Activated T-cell treated with anti-CD3 and anti-CD28 coated beads for 4 hours (primary cell): ENCODE measurements at regions not wholly inside any gene's neighbourhood (a gene's known extent, or its start where the extent isn't known, plus 50 kb on each side); places are given as distances from the start of the nearest gene placed in this dataset.

Experiments
- DNase-seq: peaks from one replicate; pipeline ENCODE4 v3.0.0-alpha.2; 2020

DNA sequence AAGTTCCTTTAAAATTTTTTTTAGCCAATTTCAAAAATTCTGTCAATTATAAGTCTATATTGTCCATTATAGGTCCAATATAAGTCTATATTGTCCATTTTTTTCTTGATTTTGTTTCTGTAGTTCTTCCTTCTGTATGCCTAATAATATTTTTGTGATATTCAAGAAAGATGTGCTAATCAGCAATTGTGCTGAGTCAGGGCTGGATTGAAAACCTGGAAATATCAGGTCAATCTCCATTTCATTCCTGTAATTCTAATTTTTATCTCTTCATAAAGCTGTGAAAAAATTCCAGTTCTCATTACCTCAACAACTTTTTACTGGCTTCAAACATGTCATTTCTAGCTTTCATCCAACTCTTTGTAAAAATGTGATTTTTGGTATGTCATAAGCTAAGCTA, 353.7 kb downstream of the SLITRK6 start:
- no peak for DNase-seq

DNA sequence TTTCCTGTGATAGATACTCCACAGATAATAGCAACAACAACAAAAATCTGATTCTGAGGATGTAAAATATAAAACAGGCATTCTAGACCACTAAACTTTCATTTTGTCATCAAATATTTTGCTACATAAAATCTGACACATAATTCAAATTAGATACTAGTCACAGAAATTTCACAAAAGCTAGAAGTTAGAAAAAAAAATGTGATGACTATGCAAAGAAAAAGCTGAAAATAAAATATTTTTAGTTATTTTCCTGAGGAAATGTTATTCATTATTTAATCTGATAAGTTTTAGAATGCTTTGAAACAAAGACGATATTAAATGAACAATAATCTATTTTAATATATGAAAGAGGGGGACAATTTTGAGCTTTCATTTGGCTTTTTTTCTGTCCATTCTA, 357.2 kb downstream of the SLITRK6 start:
- no peak for DNase-seq

DNA sequence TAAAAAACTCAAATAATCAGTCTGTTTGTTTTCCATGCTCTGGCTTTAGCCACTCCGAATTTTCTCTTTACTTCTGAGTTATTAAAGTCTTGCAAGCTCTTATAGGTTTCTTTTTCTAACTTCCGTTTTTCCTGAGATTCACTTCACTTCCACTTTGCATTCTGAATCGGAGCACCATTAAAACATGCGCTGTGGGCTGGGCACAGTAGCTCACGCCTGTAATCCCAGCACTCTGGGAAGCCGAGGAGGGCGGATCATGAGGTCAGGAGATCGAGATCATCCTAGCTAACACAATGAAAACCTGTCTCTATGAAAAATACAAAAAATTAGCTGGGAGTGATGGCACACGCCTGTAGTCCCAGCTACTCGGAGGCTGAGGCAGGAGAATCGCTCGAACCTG, 357.9 kb downstream of the SLITRK6 start:
- DNase-seq = no peak

DNA sequence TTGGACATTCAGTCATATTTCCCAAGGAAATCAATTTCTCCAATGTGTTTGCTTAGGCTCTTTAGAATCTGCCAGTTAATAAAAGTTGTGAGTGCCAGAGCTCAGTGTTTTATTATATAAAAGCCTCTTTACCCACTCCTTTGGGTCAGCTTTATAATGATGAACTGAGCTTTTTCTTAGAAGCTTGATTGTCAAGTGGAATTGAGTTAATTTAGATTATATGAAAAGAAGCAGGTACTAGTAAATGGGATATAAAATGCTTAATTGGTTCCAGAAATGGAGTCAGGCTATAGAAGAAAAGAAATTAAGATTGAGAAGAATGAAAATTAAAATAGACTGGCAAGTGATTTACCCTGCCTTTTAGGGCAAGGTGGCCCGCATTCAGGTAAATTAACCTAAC, 363.2 kb downstream of the SLITRK6 start:
- no peak for DNase-seq

DNA sequence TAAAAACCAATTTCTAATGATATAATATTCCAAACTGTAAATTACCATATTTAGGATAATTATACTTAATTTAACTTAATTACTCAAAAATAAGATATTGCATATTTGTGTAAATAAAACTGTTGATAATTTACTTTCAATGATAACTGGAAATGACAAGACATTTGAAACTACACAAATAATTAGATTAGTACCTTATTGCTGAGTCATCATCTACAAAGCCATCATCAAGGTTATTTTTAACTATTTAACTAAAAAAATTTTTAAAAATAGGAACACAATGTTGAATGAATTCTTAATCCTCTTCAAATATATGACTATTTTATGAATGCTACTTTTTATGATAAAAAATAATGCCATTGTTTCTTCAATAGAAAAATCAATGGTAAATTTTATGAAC, 364.3 kb downstream of the SLITRK6 start:
- DNase-seq = no peak

DNA sequence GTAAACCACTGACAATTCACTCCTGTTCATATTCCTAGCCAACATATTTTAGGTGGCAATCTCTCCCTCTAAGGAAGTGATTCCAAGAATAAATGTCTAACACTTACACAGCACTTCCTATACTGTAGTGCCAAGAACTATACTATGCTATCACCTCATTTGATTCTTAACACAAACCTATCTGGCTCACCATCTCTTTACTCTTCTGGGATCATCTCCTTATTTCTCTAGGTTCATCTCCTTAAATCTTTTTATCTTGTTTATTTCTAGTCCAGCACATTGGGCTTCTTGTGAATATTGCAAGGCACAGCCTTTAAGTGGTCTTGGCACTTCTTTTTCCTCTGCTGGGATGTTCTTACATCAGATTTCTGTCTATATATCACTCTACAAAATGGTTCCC, 366.3 kb downstream of the SLITRK6 start:
- no peak for DNase-seq

DNA sequence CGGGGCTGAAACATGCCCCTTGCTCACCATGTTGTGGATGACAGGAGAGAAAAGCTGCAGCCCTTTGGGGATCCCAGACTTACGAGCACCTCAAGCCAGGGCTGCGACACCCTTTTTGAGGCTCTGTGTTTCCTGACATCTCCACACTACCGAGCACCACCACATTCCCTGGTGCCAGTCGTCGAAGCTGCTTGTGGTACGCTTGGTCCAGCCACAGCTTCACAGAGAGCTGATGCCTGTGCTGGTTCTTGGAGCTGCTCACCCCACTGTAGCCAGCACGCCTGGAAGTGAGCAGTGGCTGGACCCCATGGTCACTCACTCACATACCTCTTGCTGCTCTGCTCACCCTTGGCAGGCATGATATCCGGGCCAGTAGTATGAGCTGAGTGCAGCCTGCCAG, 367.5 kb downstream of the SLITRK6 start:
- DNase-seq = no peak

DNA sequence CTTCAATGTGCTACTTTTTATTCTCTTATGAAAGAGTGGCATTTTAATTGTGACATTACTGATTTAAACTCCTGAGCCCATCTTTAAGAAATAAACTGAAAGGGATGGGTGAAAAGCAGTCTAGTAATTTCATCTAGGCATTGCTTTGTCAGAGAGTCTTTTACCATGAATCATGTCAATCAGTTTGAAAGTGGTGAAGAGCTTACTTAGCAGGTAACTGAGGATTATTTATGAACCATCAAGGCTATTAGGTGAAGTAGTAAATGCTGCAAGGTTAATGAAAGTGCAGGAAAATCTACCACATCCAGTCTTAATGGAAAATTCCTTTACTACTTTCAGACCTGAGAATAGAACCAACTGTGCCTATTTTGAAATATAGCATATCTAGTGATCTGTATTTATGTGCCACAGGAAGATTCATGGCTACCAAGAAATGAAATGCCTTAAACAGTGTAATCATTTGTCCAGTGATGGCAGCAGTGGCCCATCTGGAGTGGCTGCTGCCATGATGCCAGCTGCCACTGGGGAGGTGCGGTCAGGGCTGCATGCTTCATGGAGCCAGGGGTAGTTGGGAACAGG, 368.9 kb downstream of the SLITRK6 start:
- DNase-seq = no peak

DNA sequence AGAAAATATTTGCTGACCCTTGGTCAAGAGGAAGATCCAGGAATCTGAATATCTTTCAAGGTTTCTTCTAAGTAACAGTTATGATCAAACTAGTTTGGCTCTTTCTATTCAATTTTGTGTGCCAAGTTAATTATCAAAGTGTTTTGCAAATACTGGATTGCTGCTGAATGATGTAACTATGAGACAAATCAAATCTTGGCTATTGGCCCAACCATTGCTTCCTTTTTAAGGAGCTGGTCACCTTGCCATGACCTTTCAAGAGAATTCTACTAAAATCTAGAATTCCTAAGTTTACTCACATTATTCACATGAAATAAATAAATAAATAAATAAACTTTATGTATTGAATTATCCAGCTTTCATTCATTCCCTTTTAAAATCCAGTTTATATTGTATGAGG, 371.8 kb downstream of the SLITRK6 start:
- DNase-seq = no peak

DNA sequence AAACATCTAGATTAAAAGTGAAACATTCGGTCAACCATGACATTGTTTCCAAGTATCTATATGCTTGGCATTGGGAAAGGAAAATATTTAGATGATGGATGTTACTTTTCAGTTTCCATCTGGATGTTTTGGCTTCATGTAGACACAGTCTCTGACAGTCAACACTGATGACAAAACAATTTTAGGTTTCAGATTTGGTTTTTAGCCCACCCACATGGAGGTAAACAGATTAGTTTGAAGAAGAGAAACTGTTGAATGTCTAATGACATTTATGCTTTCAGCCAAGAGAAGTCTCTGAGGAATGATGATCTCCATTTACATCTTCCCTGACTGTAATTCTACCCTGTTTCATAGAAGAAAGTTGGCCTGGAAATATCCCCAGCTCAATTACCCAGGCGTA, 379.1 kb downstream of the SLITRK6 start:
- DNase-seq = no peak

DNA sequence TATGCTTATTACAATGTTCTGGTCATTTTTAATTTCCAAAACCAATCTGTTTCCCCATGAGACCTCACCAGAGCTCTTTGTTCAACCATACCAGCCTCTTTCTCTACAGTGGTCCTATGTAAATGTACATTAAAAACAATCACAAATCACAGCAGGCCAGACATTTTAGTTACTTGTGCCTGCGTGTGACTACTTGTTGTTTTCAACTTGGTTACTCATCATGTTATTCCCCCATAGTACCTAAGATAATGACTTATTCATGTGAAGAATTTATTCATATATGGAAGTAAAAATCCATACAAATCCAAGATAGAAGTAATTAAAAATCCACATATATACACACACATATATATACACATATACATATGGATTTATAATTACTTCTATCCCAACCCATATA, 379.6 kb downstream of the SLITRK6 start:
- no peak for DNase-seq

DNA sequence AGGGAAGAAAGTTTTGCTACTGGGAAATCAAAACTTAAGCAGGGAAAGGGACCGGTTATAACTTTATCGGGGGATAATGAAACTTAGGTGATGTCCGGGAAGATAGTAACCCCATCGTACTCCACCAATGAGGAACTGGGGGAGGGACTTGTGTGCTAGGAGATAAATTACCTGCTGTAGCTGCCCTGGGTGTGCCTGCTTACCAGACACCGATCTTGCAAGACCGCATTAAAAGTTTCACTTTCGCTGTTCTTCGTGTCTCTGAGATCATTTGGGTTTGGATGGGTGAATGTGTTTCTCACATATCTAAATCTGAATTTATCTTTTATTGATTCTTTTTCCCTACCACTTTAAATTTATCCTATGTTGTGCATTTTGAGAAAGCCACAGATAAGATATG, 381.4 kb downstream of the SLITRK6 start:
- no peak for DNase-seq

DNA sequence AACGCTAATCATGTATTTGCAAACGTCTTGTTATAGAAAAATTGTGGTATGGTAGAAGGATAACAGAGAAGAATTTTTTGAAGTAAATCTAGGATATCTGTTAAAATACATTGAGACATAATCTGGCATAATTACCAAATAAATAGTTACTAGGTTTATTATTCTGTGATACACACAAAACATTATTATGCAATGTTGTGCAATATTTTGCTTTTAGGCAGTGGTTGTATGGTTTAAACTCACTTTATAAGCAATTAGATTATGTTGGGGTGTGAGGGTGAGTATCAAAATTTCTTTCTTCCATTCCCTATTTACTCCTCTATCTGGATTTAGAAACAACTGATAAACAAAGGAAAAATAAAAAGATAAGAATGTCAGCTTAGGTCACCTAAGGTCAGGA, 385.6 kb downstream of the SLITRK6 start:
- no peak for DNase-seq

DNA sequence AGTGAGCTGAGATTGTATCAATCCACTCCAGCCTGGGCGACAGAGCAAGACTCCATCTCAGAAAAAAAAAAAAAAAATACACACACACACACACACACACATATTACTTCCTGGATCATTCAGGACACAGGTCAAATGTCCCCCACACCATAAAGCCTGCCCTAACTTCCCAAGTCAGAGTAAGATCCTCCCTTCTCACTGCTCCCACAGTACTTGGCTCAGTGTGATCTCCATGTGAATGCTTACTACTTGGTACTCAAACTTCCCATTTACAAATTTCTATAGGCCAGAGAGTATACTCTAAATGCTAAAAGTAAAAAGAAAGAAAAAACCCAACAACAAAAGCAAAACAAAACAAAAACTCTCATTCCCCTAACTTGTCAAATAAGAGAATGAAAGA, 386.8 kb downstream of the SLITRK6 start:
- DNase-seq = no peak

DNA sequence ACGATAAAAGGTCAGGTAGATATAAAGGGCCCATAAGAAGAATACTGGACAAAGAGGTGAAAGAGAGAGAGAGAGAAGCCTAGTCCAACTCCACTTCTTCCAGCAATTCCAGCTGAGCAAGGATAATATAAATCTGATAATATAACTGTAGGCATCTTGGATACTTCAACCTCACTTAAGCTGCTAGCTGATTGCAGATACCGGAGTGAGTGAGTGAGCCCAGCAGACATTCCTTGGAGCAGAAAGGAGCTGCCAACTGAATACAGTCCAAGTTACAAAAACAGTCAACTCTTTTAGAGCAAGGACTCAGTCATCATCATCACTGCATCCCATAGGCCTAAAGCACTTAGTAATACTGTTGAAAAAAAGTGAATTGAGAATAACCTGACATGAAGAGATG, 387.6 kb downstream of the SLITRK6 start:
- no peak for DNase-seq

DNA sequence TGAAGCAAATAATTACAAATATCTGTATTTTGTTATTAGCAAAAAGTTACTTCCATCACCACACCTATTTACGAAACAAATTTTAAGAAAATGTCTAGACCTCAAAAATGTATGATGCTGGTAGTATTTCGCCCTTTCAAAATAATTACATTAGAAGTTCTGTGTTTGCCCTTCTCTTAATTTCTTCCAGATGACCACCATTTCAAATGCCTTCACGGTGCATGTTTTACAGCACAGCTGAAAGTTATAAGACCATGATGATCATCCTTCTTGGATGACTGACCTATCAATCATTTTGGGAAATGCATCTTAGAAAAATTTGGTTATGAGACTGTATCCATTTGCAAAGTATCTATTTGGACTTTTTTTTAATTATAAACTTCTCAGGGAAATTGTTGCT, 390.8 kb downstream of the SLITRK6 start:
- no peak for DNase-seq

DNA sequence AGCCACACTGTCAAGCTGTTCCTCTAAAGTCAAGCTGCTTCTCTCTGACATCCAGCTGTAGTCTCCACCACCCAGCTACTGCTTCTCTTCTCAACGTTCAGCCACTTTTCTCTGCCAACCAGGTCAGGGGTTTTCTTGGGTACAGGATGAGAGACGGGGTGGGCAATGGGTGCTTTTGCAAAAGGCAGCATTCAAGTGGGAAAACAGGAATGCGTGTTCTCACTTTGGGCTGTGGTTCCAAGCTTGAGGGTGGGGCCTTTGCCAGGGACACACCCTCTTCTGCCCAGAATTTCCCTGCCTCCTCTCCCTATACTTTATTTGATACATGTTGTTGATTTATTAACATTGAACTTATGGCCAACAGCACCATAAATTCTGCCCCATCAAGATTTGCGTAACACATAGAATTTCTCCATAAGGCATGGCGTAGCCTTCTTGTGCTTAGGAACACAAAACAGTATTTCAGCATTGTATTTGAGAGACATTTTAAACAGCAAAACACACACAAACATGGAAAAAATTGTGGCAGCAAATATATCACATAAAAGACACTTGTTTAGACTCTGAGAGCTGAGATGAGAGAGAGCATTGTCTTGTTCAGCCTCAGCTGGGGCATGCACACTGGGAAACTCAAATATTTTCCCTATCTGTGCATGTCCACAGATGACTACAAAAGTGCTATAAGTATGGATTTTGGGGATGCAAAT, 392.8 kb downstream of the SLITRK6 start:
- no peak for DNase-seq

DNA sequence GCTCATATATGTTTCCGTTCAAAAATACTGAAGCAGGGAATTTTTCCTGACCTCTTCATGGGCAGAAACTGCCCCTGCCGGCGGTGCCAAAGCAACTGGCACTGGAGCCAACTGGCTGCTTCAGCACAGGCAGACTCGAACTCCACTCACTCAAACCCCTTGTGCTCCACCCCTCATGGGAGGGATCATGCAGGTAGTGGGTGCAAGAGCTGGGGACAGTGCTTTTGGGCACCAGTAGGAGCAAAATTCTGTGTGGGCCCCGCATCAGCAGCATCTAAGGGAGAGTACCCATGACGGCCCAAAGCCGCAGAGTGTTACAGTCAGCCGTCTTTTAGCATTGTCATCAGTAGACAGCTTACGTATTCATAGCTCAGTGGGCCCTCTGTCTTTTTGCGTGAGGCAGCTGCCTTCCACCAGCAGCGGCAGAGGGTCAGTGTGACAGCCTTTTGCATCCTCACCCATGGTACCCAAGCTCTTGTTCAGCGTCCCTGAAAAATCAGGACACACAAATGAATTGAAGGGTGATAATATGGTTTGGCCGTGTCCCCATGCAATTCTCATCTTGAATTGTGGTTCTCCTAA, 393.8 kb downstream of the SLITRK6 start:
- no peak for DNase-seq

DNA sequence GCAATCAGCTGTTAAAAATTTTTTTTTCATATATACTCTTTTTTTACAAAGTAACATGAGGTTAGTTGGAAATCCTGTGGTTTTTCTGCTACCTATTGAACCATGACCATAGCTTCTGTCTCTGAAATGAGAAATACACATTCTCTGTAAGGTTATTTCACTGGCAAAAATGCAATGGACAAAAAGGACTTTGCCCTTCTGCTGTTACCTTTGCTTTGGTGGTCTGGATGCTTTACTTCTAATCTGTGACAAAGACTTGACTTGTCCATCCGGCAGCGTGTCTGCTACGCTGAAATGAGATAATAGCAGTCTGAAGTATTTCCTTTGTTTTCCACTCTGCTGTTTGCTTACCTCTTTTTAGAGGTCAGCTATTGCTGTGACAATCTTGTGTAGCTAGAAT, 412.8 kb downstream of the SLITRK6 start:
- DNase-seq = no peak

DNA sequence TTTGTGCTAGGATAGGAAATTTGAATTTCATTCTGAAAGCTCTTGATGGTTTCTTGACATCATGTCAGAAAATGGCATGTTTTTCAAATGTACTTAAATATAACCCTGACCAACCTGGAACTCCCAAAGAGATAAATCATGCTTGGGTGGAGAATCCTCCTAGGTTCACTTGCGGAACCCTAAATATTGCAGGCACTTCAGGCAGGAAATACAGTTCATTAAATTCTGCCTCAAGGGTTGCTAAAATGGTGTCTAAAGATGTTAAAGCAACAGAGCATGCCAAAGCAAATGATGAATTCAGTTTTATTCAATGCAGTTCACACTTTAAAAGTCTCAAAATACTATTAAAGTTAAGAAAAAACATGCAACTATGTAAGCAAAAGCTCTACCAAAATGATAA, 415.9 kb downstream of the SLITRK6 start:
- no peak for DNase-seq

DNA sequence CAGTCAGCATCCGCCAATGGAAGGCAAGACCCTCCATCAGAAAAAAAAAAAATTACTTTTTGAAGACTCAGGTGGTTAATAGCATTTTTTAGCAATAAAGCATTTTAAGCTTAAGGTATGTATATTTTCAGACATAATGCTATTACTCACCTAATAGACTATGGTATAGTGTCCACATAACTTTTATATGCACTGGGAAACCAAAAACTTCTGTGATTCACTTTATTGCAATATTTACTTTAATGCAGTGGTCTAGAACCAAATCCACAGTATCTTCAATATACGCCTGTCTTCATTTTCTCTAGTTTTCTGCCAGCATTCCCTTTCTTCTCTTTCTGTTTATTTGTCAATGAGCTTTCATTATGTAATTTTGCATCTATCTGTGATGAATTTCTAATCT, 418.1 kb downstream of the SLITRK6 start:
- no peak for DNase-seq

DNA sequence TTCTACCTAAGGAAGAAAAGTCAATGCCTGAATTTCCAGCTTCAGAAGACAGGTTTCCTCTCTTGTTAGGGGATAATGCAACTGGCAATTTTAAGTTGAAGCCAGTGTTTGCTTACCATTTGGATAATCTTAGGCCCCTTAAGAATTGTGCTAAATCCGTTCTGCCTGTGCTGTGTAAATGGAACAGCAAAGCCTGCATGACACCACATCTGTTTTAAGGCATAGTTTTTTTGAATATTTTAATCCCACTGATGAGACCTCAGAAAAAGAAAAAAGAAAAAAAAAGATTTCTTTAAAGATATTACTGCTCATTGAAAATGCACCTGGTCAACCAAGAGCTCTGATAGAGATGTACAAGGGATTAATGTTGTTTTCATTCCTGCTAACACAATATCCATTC, 419.2 kb downstream of the SLITRK6 start:
- no peak for DNase-seq

DNA sequence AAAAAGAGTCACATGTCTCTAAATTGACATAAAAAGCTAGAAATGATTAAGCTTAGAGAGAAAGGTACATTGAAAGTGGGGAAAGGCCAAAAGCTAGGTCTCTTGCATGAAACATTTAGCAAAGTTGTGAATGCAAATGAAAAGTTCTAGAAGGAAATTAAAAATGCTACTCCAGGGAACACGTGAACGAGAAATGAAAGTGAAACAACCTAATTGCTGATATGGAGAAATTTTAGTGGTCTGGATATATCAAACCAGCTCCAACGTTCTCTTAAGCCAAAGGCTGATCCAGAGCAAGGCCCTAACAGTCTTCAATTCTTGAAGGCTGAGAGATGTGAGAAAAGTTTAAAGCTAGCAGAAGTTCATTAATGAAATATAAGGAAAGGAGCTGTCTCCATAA, 419.8 kb downstream of the SLITRK6 start:
- DNase-seq = no peak

DNA sequence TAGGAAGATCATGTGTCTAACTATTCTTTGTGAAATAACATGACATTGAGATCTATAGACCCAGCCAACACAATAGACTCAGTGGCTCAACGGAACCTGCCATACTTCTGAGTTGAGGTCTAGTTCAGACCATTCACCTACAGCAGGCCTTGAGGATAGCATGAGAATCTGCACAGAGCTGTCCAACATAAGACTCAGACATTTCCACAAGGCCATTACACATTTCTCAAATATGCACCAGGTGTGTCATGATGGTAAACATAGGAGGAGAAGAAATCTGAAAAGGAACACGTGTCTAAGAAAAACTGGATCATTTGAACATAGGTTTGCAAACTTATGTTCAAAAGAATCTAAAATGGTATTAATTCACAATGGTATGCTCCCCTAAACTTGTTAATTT, 421.4 kb downstream of the SLITRK6 start:
- DNase-seq = no peak

DNA sequence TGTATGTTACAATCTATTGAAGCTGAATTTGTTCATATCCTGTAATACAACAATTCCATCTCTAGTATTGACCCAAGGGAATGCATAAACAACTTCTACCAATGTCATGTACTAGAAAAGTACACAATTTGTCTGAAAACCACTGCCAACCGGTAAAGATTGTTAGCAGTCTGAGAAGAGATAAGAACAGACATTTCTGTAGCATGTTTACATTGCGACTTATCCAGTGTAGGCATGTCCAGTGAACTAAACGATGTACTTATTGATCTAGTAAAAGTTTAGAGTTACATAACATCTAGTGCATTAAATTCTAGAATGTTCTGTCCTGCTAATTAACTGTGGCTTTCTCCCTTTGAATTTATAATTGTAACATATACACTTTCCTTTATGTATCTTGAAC, 425.9 kb downstream of the SLITRK6 start:
- no peak for DNase-seq
